NCI-H187 (cell line): ENCODE measurements at regions not wholly inside any gene's neighbourhood (a gene's known extent, or its start where the extent isn't known, plus 50 kb on each side); places are given as distances from the start of the nearest gene placed in this dataset.

Source experiments
- DNase-seq, 2 experiments: peaks; one replicate each; lab custom pipeline; 2025; lab: John Stamatoyannopoulos, UW

DNA sequence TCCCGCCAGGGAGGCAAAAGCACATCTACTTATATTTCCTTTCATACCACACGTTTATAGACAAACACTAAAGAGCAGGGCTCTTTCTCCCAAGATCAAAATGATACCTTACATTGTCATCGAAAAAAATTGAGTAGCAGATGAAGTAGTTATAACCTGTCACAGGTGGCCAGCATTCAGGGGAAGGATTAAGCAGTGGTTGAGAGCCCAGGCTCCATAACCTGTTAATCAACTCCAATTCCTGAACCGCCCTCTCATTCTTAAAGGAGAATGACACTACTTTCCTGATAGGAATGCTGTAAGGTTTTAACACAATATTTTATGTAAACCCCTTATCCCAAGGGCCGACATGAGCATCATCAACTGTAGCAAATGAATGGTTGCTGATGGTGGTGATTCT lies 268.9 kb upstream of the KCNIP4 start:
- no peak for DNase-seq

DNA sequence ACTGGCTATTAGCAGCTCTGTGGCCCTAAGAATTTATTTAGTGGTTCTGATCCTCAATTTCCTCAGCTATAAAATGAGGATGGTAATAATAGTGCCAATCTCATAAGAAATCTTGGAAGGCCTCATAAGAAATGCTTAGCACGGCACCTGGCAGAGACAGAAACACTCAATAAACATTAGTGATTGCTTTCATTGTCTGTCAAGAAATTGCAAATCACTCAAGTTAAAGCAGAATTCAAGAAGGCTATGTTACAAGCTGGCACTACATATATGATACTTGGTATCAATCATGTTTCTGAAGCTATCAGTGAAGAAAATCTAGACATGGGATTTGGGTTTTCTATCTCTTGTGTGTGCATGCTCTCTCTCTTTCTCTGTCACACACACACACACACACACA lies 267.7 kb upstream of the KCNIP4 start:
- no peak for DNase-seq

DNA sequence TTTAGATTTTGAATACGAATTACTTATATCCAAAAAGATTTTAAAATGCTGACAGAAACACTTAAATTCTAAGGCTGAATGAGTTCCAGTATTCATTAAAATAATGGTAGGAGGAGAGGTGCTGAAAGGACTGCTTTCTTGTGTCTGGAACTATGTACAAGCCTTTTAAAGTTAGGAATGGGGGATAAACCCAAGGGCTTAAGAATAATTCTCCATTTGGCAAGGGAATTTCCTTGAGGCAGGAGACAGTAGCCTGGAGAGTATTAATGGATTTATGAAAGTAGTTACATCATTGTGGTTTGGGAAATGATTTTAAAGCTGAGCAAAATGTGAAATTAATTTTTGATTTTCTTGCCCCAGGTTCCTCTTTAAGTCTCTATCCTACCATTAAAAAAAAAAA lies 266.5 kb upstream of the KCNIP4 start:
- no peak for DNase-seq

DNA sequence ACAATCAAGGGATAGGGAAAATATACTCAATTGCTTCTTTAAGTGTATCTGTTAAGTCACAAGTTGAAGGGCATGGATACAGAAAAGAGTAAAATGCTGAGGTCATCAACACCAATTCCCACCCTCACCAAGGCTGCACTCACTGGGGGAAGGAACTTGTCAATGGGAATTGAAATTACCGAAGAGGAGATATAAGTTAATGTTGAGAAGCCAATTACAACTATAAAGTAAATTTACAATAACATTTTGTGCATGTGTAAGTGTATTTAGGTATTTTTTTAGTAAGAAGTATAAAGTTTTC lies 255.1 kb upstream of the KCNIP4 start:
- DNase-seq: no peak

DNA sequence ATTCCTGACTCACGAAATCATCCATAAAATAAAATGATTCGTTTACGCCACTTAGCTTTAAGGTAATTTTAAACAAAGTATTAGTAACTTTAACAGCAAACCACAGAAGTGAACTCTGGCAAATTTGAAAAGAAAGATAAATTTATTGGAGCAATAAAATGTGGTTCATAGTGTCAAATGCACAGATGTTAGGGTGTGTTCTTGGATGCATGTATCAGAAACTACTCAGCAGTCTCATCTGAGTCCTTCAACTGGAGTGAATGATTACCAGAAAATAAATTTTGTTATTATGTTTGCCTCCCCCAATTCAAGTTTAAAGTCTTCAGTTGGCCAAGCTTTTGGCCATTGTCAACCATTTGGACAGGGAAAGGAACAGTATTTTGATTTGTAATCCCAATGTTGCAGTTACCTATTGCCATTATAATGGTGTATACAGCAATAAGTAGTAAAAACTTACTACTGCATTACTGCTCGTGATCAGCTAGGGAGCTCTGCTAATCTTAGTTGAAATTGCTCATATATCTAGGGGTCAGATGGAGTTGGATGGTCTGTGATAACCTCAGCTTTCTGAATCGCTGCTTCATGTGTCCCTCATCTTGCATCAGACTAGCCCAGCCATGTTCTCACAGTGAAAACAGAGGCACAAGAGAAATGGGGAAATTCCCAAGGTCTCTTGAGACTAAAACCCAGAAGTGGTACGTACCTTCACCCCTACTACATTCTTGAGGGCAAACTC lies 254.6 kb upstream of the KCNIP4 start:
- DNase-seq: no peak

DNA sequence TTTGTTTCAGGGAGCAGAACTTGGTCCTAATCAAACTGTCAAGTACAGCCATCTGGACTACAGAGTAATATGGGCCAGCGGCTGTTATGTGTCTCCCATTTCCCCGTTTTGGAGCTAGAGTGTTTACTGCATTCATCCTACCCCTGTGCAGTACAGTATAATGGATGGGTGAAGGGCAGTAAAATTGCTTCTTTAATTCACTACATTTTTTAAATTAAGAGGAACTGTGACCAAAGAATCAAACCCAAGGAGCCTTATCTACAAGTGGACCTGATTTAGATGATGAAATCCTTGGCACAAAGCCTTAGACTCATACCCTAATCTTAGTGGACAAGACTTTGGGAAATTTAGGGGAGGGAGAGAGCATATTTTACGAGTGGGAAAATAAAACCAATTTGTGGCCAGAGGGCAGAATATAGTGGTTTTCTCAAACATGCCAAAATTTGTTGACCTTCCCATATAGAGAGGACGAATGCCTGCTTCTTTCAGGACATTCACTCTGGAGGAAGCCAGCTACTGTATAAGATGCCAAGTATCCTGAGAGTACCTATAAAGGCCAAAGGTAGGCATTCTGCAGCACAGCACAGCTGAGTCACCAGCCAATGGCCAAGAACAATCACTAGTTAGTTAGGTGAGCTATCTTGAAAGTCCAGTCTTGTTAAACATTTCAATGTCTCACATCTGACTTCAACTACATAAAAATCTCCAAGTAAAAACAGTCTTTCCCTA lies 253.8 kb upstream of the KCNIP4 start:
- DNase-seq: no peak

DNA sequence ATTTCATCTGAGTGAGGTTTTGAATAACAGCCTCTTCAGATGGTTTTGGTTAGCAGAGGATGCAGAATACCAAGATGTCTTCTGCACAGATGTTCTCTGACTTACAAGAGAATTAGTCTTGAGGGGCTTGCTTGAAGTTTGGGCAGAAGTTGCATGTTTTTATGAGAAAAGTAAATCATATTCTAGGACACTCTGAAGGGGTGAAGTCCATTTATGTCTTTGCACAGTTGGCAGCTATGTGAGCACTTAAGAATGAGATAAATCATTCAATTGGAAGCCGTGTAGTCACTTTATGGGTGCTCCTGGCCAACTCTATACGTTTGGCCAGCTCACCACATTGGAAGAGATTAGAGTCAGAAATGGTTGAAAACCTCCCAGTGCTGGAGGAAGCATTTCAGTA lies 252.7 kb upstream of the KCNIP4 start:
- DNase-seq: no peak

DNA sequence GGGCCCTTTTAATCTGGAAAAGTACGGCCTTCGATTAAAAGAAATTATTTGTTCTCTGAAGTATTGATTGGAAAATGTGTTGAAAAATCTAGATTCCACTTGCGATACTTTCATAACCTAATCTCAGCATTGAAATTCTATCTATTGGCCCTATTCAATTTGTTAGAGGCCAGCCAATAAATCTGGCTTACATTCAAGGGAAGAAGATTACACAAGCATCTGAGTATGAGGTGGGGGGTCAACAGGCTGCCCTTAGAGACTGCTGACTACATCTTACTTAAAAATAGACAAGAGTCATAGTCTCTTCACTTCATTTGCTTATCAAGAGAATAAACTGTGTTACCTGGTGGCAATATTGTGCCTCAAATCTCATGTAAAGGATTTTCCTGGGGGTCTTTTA lies 248.0 kb upstream of the KCNIP4 start:
- DNase-seq: no peak

DNA sequence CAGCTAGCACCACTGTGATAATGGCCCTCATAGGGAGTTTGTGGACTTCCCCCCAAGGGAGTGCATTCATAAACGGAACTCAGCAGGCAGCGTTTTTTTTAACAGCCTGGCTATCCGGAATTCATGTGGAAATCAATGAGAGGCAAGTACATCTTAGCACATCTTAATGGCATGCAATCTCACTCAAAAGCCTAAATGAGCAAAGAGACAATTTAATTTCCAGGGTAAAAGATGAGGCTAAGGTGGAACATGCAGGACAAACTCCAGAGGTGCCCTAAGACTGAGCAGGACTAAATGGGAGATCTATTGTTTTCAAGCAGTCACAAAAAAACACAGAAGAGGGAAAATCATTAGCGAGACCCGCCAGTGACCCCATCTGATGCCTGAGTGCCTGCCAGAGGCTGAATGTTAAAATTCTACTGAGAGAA lies 243.5 kb upstream of the KCNIP4 start:
- DNase-seq: no peak

DNA sequence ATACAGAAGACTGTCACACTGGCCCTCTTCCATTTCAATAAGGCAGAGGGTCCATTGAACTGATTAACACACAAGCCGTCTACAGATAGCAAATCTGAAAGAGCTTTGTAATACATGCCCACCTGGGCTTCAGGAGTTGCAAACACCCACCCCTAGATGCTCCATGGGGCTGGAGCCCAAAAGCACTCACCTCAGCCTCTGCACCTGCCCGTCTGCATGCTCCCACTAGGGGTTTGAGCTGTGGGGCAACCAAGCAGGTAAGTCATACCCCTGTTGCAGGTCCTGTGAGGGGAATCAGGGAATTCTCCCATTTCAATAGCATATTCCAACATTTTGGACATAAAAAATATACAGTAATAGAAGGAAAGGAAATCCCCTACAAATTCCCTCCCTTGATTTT lies 243.0 kb upstream of the KCNIP4 start:
- no peak for DNase-seq

DNA sequence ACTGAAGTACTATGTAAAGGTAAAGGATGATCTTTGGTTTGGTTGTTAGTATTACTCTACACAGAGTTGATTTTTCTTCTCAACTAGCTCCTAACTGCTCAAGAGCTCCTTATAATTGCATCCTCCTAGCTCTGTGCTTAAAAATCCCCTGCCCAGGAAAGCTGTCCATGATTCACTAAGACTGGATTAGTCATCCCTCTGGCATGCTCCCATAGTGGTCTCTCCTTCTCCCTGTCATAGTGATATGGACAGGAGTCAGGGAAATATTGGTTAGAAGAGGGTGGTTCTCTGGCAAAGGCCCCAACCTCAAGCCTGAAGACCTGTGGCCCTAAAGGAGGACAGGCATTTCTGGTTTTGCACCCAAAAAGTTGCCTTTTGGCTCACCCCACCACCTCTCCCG lies 242.3 kb upstream of the KCNIP4 start:
- no peak for DNase-seq

DNA sequence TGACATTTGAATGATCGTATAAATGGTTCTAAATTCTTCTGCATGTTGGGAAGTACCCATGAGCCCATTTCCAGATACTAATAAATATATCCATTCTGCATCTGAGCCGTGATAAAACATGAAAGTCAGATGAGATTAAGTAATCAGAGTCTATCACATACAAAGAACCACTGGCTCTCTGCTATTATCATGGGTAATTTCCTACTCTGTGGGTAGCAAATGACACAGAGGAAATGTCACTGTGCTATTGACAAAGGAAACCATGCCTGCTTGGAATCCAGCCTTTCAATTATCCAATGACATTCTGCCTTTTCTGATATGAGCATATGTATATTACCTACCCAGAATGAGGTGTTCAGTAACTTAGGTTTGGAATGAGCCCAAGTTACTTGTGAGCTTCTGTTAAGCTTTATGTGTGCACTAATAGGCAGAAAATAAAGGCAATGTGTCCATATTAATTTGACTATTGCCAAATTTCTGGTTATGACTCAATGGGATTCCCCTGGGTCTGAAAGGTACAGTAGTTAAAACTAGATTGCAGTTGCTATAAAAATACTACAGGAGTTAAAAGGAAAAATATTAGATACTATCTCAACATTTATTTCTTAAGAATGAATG lies 238.7 kb upstream of the KCNIP4 start:
- DNase-seq: no peak

DNA sequence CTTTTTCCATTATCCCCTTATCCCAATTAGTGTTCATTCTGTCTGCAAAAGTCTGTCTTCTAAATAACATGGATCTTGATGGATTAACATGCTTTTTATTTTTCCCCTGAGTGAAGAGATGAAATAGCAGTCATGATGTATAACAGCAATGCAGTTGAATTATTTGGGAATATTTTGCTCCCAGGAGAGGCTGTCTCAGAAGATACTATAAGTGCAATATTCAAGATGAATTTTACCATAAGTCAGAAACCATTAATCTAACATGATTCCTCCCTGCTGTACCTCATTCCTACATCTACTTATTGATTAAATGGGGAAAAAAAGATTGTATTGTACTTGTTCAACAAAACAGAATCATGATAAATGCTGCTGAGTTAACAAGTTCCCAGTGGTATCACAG lies 233.2 kb upstream of the KCNIP4 start:
- no peak for DNase-seq

DNA sequence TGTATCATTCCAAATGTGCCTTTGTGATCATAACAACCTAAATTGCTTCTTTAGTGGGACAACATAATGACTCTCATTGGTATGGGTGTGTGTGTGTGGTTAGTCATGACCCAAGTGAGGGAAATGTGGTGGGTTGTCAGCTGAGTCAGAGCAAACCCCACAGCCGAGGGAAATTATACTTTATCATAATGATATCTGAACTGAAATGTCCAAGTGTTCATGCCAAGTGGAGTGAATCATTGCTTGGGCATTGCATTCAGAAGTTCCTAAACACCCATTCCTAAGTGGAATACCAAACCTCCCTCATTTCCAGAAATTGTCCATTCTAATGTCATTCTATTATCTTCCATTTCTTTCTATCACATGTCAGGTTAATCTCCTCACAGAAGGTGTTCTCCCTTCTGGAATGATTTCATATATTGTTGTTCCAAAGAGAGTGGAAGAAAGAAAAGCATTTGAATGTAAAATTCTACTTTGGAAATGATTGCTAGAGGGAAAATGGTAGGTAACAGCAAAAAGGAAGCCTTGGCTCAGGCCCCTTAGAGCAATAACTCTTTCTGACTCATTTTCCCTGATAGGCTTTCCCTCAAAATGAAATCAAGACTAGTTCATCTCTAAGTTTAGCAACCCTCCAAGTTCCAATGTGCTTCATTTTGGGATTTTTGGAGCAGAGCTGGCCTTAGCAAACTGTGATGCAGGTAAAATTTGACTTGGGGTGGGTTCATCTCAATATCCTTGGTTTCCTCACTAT lies 230.7 kb upstream of the KCNIP4 start:
- DNase-seq: no peak

DNA sequence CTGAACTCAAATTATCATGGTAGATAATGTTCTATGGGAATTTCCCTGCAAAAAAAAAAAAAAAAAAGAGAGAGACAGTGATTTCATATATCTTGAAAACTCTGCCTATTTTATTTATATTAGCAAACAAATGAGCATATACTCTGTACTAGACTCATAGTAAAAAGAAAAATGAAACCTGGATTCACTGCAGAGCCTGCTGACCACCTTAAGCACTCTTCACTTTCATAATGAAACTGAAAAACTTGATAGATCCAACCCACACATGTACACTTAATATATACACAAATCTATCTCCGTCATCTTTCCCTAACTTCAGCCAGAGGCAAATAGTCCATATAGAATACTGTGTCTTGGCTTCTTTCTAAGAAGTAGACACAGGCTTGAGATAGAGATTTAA lies 226.1 kb upstream of the KCNIP4 start:
- no peak for DNase-seq

DNA sequence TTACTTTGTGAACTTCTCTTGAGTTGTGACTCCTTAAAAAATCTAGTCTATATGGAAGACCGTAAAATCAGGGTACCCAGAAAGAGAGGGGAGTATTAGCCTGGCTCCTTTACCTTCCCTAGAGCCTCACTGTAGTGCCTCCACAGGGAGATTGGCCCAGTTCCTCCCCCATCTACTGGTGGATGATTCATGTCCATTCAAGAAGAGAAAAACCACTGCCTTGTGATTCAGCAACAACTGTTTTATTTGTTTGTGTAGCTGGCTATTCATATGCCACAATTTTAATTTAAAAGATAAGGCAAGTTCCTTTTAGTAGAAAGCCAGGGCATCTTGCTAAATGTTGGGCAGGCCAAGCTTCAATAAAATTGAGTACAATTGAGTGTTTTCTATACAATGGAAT lies 221.8 kb upstream of the KCNIP4 start:
- no peak for DNase-seq

DNA sequence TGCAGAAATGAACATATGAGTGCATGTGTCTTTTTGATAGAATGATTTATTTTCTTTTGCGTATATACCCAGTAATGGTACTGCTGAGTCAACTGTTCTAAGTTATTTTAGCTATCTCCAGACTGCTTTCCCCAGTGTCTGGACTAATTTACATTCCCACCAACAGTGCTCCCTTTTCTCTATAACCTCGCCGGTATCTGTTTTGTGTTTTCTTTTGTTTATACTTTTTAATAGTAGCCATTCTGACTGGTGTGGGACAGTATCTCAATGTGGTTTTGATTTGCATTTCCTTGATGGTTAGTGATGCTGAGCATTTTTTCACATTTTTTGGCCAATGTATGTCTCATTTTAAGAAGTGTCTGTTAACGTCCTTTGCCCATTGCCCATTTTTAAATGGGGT lies 218.6 kb upstream of the KCNIP4 start:
- no peak for DNase-seq

DNA sequence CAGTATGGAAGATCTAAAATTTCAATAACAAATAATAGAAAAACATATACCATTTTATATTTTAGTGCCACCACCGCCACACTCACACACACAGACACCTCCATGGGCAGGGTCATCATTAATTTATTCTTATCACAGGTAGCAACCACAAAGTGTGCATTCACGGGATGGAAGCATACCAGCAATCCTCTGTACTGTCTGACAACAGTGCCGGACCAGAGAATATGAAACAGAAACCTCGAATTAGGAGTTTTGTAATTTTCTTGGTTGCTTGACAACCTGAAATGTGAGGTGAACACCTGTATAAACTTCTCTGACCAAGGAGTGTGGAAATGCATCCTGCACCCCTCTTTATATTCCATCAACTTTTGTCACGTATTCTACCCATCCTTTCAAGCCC lies 213.9 kb upstream of the KCNIP4 start:
- DNase-seq: no peak

DNA sequence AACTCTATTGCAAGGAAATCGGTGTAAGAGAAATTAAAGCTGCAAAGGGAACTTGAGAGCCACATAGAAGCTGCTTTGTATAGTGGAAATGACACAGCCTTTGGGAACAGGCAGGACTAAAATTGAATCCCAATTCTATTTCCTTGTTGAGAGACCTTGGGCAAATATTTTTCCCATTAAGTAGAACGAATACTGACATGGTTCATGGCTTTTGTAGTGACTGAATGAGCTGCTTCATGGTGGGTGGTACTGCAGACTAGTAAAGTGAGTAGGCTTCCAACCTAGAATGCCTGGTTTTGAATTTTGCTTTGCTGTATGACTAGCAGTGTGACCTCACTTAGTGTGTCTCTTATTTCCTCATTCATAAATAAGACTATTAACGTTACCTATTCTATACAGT lies 182.2 kb upstream of the KCNIP4 start:
- no peak for DNase-seq

DNA sequence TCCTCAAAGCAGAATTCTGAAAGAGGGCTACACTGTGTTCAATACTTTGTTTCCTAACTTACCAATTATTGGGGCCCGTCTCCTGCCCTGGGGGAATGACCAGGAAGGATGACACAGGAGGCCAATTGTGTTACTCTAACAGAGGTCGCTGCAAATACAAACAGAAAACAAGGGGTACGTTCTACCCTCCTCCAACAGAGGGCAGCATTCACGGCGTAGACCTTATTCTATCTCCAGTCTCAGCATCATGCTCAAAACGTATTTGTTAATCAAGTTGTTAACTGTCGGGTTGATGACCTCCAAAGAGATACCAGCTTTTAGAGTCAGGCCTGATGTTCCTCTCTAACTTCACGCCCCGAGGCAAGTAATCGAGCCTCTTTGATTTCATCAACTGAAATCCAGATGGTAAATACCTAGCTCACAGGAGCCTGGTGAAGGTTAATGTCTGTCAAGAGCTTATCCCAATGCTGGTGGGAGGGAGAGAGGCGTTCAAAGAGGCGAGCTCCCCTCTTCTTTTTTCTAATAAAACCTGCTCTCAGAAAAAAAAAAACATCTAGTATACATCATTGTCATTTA lies 181.0 kb upstream of the KCNIP4 start:
- no peak for DNase-seq

DNA sequence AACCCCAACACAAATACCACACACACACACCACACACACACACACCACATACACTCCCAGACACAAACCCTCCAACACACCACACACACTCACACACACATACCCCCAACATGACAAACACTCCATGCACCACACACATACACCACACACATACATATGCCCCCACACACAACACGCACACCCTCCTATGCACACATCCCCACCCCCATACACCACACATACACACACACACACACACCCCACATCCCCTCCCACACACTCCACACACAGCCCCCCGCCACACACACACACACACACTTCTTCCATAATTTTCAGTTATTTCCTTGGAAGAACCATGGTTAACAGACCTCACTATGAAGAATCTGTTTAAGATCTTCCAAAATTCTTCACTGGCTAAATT lies 173.5 kb upstream of the KCNIP4 start:
- DNase-seq: no peak

DNA sequence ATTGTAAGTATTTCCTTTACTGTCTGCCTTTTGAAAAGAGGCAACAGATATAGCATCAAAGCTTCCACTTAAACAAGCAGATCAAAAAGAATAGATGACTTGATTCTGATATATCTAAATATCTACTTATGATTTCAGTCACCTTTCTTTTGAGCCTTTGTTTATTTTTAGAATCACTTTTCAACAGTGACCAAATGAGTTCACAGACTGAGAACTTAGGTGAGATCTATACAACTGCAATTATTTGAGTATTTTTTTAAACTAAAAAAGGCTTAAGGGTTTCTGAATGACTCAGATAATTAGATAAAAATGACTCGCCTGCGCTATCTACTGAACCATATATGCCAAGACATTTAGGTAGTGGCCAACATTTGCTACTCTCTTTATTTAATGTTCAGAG lies 166.7 kb upstream of the KCNIP4 start:
- no peak for DNase-seq

DNA sequence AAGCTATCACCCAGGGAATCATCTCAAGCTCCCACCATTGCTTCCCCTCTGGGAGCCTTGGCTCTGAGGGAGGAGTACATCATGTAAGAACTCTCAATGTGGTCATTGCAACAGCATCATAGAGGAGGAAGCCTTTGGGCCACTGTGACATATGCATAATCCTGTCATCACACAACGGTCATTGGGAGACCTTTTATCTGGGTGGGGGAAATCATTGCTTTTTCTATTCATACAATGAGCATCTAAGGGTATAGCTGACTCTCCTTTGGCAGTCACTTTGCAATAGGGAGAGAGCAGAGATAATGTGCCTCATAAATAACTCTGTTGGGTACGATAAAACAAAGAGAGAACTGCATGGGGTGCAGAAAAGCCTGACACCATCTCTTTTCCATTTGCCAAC lies 155.2 kb upstream of the KCNIP4 start:
- no peak for DNase-seq
